GM19023 (cell line): ENCODE measurements at regions not wholly inside any gene's neighbourhood (a gene's known extent, or its start where the extent isn't known, plus 50 kb on each side); places are given as distances from the start of the nearest gene placed in this dataset.
"Not testable (repeated sequence)": the region's sequence is repeated elsewhere in the genome, so short reads cannot be mapped to it uniquely, and the experiment has no call there.

Experiments
- ATAC-seq: cut with Tn5 transposase; IDR thresholded peaks from one replicate; pipeline ENCODE4 v1.9.1; 2021; ENCODE audit warnings: mild to moderate bottlenecking, moderate library complexity; ENCODE audit not compliant: unreplicated experiment

DNA sequence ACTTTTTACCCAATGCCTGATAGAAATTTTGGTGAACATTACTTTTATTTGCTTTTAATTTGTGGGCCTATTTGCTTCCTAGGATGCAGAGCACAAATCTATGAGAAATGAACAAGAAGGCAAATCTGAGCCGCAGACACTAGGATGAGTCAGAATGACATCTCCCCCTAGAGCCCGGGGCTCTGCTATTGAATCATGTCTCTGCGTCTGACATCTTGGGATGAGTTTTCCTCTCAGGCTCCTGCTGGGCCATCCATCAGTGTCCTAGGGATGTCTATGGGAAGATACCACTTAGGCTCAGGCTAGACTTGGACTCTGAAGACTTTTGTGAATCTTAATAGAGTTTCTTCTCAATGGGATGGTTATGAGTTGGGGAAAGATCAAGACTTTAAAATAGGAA, 157.3 kb upstream of the MTPN start:
- no peak for ATAC-seq

DNA sequence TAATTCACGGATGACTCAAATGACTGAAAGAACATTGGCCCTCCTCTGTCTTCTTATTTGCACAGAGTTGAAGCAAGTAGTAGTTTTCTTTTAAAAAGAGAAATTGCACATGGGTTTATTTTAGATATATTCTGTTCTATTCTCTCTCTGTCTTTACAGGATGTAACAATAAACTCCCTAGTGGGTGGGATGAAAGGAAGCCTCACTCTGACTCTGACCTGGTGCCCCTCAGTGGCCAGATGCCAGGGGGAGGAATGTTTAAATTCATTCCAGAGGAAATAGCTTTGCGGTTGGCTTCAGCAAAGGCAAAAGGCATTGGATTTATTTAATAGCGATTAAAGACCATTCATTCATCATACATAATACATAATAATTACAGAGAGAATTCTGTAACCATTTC, 156.4 kb upstream of the MTPN start:
- ATAC-seq = no peak

DNA sequence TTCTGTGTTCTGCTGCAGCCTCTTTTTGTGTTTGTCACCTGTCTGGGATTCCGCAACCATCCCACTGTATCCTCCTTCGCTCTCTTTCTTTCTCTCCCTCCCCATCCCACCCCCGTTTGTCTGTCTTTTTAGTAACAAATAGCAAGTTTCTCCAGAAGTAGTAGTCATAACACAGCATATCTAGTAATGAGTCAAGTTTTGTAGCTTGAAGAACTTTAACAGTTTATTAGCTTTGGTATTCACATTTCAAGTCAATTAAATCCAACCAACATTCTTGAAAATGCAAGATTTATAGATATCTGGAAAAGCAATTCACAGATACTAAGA, 154.1 kb upstream of the MTPN start:
- ATAC-seq = no peak

- no peak for ATAC-seq
Measured at GRCh38 chr7:136130511-136131303, 153.5 kb upstream of the MTPN start.

DNA sequence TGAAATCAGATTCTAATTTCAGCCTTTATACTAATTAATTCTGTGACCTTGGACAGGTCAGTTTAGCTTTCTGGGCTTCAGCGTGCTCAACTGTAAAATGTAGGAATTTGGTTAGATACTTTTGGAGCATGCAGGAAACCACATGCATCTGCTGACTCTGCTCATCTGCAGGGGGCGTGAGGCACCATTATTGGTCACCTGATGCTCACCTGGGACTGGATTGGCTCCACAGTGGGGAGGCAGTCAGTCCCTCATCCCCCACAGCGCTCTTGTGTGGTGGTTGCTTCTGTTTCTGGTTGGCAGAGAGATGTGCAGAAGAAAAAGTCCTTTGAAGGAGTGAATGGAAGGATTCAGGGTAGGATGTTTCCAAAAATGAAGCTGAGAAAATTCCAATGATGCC, 150.9 kb upstream of the MTPN start:
- ATAC-seq = no peak

DNA sequence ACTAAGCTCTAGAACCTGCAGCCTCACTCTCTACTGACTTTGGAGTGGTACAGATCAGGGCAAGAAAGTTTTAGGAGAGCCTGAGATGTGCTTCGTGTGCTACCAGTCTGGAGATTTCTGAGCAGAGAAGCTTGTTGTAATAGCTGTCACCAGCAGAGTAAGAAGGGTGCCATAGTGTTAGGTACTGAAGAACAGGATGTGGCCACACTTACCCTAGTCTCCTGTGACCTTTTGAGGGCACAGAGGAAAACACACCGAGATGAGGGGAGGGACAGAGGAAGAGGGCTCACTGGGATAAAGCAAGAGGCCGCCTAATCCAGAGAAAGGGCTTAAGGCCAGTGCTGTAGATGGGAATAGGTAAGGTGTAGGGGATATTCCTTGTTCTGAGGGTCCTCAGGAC, 146.2 kb upstream of the MTPN start:
- no peak for ATAC-seq

DNA sequence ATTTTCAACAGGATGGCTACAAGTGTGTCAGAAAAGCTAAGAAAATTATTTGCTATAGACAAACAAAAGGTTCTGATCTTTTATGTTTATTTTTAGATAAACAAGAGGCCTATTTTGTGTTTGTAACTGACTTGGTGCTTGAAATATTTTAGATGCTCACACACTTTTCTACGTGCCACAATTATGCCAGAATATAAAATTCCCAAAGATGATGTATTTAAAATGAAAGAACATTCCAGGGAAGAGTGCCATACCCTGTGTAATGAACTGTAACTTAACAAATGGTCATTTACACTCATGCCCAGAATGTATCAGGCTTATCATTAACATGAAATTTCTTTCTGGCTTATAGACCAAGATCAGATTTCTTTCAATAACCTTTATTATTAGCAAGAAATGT, 144.9 kb upstream of the MTPN start:
- ATAC-seq = no peak

DNA sequence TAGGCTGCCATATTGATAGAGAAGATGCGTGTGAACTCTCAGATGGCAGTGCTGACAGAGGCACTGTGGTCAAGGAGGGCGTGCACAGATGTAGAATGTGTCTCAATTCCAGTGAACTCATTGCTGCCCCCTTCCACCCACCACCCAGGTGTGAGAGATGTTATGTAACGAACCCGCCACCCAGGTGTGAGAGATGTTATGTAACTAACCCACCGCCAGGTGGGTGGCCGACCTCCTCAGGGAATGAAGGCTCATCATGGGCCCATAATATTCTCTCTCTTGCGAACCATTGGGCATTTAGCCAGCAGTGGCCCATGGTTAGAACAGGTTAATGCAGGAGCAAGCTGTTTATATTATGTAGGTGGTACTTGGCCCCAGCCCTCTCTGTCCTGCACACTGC, 140.4 kb upstream of the MTPN start:
- ATAC-seq = no peak

- no peak for ATAC-seq
Measured at GRCh38 chr7:136116186-136116585, 139.0 kb upstream of the MTPN start.

DNA sequence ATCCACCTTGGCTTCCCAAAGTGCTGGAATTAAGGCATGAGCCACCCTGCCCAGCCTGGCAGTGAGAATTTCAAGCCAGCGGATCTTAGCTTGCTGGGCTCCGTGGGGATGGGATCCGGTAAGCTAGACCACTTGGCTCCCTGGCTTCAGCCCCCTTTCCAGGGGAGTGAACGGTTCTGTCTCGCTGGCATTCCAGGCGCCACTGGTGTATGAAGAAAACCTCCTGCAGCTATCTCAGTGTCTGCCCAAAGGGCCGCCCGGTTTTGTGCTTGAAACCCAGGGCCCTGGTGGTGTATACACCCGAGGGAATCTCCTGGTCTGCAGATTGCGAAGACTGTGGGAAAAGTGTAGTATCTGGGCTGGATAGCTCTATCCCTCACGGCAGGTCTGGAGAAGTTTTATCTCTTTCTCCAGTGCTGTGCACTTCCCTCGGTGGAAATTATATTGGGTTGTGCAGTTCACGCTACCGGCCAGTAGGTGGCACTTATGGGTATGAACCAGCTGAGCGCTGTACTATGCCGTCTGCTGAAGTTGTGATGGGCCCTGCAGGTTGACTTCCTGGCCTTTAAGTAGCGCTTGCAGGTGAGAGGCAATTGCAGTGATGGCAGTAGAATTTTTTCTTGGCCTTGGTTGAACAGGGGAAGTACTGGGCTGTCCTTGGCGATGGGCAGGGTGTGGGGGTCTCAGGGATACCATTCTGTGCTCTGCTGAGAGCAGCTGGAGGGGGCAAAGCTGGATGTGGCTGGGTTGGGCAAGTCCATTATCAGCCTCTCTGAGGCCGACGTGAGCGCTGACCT, 138.0 kb upstream of the MTPN start:
- peak; percentile 99 for ATAC-seq

GRCh38 chr7:136114467-136114866, 137.3 kb upstream of the MTPN start:
- not testable (repeated sequence) for ATAC-seq

- not testable (repeated sequence) for ATAC-seq
Measured at GRCh38 chr7:136109037-136109436, 131.9 kb upstream of the MTPN start.

DNA sequence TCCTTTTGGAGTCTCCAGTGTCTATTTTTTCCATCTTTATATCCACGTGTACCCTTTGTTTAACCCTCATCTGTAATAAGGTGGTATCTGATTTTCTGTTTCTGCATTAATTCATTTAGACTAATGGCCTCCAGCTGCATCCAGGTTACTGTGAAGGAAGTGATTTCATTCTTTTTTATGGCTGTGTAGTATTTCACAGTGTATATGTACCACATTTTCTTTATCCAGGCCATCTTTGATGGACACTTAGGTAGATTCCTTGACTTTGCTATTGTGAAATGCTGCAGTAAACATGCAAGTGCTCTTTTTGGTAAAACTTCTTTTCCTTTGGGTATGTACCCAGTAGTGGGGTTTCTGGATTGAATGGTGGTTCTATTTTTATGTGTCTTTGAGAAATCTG, 128.0 kb upstream of the MTPN start:
- ATAC-seq = no peak

DNA sequence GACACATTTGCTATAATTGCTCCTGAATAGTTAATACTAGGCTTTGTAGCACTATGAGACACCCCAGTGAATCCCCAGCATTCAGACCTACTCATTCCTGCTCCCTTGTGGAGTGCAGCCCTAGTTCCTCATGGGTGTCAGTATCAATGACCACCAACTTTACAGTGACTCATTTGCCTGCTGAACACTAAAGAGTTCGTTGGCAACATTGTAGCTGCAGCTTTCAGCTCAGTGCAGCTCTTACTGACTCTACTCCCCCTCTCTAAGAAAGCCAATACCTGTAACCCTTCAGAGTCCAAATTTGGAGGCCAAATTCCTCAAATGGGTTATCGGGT, 127.1 kb upstream of the MTPN start:
- ATAC-seq = no peak

DNA sequence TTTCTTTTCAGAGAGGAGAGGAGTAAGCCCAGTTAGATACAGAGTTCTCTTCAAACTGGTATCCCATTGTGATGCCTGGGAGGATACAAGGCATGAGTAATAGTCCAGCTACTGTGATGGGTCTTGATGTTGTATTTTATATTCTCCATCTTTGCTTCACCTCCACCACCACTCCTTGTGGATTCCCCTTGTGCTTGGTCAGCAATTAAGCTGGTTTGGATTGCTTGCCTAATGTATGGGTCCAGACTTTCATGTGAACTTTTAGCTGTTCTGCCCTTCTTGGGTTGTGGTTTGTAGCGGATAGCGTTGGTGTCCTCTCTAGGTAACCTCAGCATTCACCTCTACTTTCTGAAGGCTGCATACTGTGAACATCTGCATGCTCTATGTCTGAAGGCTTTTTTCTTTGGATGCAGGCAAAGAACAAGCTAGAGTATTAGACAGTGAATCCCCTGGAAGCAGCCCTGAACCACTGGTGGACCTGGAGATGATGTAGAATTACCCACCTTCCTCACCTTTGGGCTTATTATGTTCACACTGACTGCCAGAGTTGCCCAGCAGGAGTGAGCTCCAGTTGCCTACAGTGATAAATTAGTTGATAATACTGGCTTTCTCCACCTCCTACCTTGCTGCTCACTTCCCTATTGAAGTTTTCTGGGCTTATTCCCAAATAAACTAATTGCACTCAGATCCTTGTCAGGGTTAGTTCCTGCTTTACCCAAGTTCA, 126.5 kb upstream of the MTPN start:
- ATAC-seq = no peak

- no peak for ATAC-seq
Measured at GRCh38 chr7:136102881-136103280, 125.7 kb upstream of the MTPN start.

GRCh38 chr7:136092714-136093113, 115.6 kb upstream of the MTPN start:
- ATAC-seq = not testable (repeated sequence)

- ATAC-seq = no peak
Measured at GRCh38 chr7:136087881-136088280, 110.7 kb upstream of the MTPN start.

DNA sequence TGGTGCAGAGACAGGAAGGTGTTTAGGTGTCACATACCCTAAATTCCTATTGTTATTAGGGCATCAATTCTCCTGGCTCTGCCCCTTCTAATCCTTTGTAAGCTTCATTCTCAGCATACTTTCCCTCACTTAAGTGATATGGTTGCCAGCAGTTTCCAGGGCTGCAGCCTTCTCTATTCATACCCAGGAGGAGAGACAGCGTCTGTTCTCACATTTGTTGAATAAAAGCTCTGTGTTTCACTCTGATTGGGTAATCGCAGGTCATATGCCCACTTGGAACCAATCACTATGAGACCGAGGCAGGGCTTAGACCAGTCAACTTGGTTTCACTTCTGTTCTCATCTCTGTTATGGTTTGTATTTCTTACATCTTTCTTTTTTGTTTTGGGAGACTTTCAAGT, 109.6 kb upstream of the MTPN start:
- peak; percentile 96 for ATAC-seq

- ATAC-seq = no peak
Measured at GRCh38 chr7:136079934-136080333, 102.8 kb upstream of the MTPN start.

GRCh38 chr7:136079478-136079892, 102.3 kb upstream of the MTPN start:
- ATAC-seq = no peak

- no peak for ATAC-seq
Measured at GRCh38 chr7:136079066-136079465, 101.9 kb upstream of the MTPN start.
